LNCAP (cell line): ENCODE measurements at regions not wholly inside any gene's neighbourhood (a gene's known extent, or its start where the extent isn't known, plus 50 kb on each side); places are given as distances from the start of the nearest gene placed in this dataset.

ENCODE experiments used
- CTCF ChIP-seq: fragments of 450-650 bp; IDR thresholded peaks from 2 replicates; pipeline ENCODE4 v1.5.1; 2017; ENCODE audit warnings: mild to moderate bottlenecking

- TF ChIP-seq CTCF, result no peak
Measured at GRCh38 chr5:116637149-116637740, 62.6 kb upstream of the SEMA6A start.

- TF ChIP-seq CTCF, result no peak
Measured at GRCh38 chr5:116632890-116633289, 58.3 kb upstream of the SEMA6A start.

GRCh38 chr5:116631147-116631546 is 56.5 kb upstream of the SEMA6A start:
- TF ChIP-seq CTCF, result no peak

- no peak for TF ChIP-seq CTCF
Measured at GRCh38 chr5:116629168-116629567, 54.5 kb upstream of the SEMA6A start.

- no peak for TF ChIP-seq CTCF
Measured at GRCh38 chr5:116626945-116627679, 52.5 kb upstream of the SEMA6A start.

GRCh38 chr5:116626272-116626723 is 51.7 kb upstream of the SEMA6A start:
- TF ChIP-seq CTCF, result no peak
